GM18870 (cell line): ENCODE measurements at regions not wholly inside any gene's neighbourhood (a gene's known extent, or its start where the extent isn't known, plus 50 kb on each side); places are given as distances from the start of the nearest gene placed in this dataset.
"Not testable (repeated sequence)": the region's sequence is repeated elsewhere in the genome, so short reads cannot be mapped to it uniquely, and the experiment has no call there.

ENCODE experiments used
- ATAC-seq: cut with Tn5 transposase; IDR thresholded peaks from one replicate; pipeline ENCODE4 v1.9.1; 2021; ENCODE audit warnings: moderate library complexity; ENCODE audit not compliant: unreplicated experiment

DNA sequence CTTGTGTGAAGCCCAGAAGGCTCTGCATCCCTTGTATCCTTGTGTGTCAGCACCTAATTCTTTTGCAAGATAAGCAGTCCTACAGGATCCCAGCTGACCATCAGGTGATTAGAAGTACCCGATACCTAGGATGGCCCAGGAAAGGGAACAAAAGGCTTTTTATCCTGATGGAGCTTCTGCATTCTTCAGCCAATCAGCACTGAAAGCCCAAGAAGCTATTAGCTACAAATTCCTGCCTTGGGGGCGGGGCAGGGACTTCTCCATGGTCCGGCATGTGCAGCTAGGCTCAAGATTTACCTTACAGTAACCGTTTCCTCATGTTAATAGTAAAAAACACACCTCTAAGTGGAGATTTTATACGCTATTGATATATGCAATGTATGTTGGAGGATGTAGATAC, 264.6 kb upstream of the THUMPD2 start:
- no peak for ATAC-seq

GRCh38 chr2:40043191-40043590, 264.1 kb upstream of the THUMPD2 start:
- ATAC-seq: no peak

DNA sequence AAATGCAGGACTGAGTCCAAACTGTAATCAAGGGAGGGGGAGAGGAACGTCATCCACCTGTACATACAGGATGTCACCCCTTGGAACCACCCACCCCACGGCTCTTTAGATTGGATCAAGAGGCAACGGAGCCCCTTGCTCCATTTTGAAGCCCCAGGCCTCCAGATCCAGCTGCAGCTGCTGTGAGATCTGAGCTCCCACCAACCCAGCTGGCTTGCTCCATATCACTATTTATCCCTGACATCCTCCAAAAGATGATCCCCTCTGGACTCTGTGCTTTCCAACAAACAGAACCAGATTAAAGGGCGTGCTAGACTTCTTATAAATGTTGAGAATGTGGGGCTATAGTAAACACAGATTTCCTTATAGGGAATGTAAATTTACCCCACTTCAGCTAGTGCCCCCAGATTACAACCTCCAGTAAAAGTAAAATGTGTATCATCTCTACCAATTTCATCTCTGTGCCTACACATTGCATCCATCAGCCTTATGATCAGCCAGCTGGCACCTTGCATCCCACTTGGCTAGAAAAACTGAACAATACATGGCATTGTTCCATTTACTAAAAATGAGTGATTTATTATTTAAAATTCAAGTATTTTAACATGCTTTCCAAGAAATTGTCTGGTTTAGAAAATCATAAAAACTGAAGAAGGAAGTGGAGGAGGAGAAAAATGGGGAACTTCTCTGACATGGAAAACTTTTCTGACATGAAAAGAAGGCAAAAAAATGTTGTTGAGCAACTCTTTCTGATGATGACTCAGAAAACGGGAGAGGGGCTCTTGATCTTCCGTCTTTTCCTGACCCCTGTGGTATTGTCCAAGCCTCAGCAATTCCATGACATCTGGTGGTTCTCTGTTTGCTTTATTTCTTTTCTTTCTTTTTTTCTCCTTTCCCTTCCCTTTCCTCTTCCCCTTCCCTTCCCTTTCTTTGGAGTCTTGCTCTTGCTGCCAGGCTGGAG, 262.6 kb upstream of the THUMPD2 start:
- ATAC-seq: no peak

DNA sequence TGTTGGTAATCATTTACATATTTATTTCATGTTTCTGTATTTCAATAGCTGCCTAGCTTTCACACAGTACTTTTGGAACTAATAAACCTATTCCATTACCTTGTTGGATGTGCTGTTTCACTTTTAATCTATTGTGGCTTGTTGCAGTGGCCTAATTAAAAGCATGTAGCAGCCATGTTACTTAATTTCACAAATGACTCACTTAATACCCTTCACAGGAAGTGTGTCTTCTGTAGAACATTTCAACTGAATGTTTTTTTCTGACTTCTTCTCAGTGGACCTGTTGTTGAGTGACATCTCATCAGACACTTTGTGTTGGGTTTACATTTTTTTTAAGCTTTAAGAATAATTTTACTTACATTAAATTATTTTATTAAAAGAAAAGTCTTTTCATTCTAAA, 260.5 kb upstream of the THUMPD2 start:
- ATAC-seq: no peak

DNA sequence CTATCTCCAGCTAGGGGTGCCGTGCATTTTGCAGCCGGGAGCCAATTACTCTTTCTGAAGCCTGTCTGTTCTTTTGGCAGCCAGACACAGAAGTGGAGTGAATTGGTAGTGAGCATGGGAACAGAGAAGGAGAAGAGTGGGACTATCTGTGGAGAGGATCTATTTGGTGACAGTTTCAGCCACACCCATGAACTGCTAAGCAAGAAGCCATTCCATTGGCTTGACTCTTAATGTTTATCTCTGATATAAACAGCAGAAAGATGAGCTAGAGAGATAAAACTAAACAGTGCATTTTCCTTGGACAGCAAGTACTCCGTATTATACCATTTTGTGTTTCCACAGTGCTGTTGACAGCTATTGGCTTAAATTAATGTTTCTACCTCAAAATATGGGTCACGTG, 259.6 kb upstream of the THUMPD2 start:
- no peak for ATAC-seq

DNA sequence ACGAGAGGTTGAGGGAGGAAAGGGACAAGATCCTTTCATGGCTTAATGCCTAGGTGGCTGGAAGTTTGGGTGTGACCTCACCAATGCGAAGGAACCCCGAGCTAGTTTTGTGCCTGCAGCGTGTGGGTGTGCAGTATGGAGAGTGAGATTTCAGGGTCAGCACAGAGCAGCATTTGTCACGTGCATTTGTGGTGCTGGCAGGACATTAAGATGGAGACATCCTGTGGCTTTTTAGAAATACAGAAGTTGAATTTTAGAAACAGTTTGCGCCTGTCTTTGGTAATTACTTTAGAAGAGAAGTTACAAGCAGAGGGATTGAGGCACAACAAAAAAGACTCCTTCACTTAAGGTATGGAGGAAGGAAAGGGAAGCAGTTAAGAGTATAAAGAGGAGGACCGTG, 258.2 kb upstream of the THUMPD2 start:
- no peak for ATAC-seq

- no peak for ATAC-seq
Observed at GRCh38 chr2:40036241-40036640, 257.2 kb upstream of the THUMPD2 start.

- no peak for ATAC-seq
Observed at GRCh38 chr2:40034801-40035200, 255.7 kb upstream of the THUMPD2 start.

- no peak for ATAC-seq
Observed at GRCh38 chr2:40034198-40034597, 255.1 kb upstream of the THUMPD2 start.

GRCh38 chr2:40033781-40034180, 254.7 kb upstream of the THUMPD2 start:
- ATAC-seq: no peak

DNA sequence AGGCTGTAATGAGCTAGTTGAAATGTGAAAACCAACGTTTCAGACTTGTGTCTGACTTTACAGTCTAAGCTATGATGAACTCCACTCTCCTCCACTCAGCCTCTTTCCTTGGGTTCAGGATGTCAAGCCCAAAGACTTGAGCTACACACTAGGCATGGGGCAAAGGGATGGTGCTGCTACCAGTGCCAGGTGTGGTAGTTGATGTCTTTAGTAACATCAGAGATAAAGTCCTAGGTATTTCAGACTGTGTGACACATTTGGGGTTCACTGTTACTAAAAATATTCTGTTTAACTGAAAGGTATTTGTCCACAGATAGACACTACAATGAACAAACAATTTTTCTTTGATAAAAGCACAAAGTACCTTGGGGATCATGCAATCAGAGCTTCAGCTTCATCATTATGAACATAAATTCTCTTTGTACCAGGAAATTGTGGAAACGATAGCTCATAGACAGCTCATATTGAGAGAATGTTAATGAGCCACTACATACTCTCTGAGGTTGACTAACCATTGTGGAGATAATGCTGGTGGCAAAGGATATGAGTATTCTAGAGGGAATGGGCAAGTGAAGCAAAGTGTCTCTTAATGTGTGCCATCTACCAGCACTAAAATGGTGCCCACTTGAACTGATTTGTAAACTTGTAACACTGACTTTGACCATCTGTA, 253.7 kb upstream of the THUMPD2 start:
- ATAC-seq: no peak

DNA sequence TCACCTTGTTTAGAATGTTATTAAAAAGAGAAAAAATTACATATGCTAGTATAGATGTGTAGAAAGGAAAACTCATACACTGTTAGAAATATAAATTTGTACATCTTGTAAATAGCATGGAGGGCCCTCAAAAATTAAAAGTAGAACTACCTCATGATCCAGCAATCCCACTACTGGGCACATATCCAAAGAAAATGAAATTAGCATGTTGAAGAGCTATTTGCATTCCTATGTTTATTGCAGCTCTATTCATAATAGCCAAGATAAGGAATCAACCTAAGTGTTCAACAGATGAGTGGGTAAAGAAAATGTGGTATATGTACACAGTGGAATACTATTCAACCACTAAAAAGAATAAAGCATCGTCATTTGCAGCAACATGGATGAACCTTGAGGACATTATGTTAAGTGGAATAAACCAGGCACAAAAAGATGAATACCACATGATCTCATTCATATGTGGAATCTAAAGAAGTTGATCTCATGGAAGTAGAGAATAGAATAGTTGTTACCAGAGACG, 251.5 kb upstream of the THUMPD2 start:
- no peak for ATAC-seq

DNA sequence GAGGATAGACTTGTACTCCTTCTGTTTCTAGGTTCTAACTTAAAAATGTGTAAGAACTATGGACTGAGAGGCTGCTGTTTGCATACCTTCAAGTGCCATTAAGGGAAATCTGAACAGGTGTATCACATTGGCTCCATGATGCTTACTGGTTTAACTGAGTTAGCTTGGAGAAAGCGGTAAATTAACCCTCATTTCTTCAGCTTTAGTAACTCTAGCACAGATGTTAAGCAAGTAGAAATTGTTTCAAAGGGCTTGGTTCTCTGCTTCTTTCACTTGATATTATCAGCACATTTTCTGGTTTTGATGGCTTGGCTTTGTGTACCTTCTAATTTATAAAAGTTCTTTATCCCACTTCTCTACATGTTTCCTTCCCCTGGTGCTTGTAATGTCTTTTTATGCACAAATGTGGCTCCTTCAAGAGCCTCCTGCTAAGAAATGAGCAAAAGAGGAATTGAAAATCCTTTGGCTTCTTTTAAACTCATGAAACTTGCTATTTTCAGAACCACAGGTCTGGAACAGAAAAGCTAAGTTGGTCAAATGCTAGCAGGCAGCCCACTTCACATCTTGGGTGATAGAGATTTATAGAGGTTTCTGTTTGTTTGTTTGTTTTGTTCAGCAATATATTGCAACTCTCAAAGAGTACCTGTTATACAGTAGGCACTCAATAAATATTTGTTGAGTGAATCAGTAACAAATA, 249.9 kb upstream of the THUMPD2 start:
- ATAC-seq: peak; percentile 85

GRCh38 chr2:40027968-40028367, 248.9 kb upstream of the THUMPD2 start:
- no peak for ATAC-seq

GRCh38 chr2:40025276-40025675, 246.2 kb upstream of the THUMPD2 start:
- ATAC-seq: not testable (repeated sequence)

DNA sequence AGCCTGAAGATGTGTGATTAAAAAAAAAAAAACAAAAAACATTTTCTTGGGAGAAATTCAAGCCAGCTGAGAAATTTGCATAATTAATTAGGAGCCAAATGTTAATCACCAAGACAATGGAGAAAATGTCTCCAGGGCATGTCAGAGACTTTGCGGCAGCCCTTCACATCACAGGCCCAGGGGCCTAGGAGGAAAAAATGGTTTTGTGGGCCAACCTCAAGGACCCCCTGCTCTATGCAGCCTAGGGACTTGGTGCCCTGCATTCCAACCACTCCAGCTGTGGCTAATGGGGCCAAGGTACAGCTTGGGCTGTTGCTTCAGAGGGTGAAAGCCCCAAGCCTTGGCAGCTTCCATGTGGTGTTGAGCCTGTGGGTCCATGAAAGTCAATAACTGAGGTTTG, 241.9 kb upstream of the THUMPD2 start:
- no peak for ATAC-seq

DNA sequence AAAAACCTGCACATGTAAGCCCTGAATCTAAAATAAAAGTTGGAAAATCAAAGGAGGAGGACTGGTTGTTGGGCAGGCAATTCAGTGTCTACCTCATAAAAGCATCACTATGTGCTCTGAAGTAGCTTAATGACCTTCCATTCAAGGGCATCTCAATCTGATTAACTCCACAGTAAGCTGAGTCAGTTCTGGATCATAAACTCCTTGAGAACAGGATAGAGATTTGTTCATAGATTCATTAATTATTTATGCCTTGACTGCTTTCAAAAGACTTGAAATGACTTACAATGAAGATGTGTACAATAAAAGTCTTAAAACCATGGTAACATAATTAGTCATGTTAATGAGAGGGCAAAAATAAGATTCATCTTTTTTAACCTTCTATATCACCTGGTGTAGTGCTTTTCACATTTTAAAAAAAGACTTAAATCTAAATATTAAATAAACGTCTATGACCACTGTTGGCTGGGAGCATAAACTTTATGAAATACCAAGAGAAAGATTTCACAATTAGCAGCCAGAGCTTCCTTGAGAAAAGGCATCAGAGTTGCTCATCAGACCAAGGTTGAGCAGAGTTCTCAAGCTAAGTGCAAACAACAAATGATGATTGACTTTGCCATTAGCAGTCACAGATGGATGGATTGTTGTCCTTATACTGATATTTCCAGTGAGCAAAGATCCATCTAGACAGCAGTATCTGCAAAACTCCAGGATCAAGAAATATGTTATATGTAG, 237.3 kb upstream of the THUMPD2 start:
- no peak for ATAC-seq

DNA sequence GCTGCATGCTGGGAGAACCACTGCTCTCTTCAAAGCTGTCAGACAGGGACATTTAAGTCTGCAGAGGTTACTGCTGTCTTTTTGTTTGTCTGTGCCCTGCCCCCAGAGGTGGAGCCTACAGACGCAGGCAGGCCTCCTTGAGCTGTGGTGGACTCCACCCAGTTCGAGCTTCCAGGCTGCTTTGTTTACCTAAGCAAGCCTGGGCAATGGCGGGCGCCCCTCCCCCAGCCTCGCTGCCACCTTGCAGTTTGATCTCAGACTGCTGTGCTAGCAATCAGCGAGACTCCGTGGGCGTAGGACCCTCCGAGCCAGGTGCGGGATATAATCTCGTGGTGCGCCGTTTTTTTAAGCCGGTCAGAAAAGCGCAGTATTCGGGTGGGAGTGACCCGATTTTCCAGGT, 234.9 kb upstream of the THUMPD2 start:
- ATAC-seq: not testable (repeated sequence)

DNA sequence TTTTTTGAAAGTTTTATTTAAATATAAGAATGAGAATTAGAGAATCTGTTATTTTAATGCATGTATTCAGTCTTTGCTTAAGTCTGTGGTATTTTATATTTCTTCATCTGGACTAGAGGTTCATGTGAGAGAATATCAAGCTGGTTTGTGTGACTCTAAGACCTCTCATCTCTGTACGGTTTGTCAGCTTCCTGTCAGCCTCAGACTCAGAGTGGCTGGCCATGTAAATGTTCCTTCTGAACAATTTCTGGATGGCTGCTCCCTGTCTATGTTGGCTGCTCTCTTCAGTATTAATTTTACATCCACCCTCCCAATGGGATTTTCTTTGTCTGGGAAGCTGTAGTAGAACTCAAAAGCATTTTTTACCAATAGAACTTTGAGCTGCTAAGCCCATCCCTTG, 225.3 kb upstream of the THUMPD2 start:
- no peak for ATAC-seq

GRCh38 chr2:40002339-40002738, 223.3 kb upstream of the THUMPD2 start:
- ATAC-seq: no peak

DNA sequence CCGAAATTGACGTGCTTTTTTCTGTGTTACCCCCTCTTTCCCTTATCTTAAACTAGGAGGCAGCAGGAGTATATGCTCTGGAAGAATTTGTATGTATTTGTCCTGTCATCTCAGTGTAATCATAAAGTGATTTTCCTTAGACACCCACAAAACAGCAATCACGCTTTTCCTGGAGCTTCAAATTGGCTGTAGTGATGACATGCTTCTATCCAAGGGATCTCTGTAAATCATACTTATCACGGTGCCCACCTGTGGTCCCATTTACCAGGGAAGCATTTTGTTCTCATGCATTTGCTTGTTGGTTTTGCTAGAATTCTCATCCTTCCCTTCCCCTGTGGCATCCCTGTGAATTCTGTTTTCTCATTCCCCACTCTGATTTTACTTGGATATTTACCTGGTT, 220.8 kb upstream of the THUMPD2 start:
- no peak for ATAC-seq
